ENCODE measurements at regions not wholly inside any gene's neighbourhood (a gene's known extent, or its start where the extent isn't known, plus 50 kb on each side); places are given as distances from the start of the nearest gene placed in this dataset.

GRCh38 chr7:26458466-26459145 lies 166.9 kb downstream of the SNX10 start:
- intact Hi-C loops (cut with micrococcal nuclease): no loop called here

- intact Hi-C loops (cut with micrococcal nuclease): no loop called here
Observed at GRCh38 chr7:26459540-26460193, 168.0 kb downstream of the SNX10 start.

- intact Hi-C loops (cut with micrococcal nuclease): no loop called here
Observed at GRCh38 chr7:26460351-26461085, 168.9 kb downstream of the SNX10 start.

- intact Hi-C loops (cut with micrococcal nuclease): no loop called here
Observed at GRCh38 chr7:26461518-26461917, 169.9 kb downstream of the SNX10 start.

GRCh38 chr7:26466007-26466406 lies 174.3 kb downstream of the SNX10 start:
- intact Hi-C loops (cut with micrococcal nuclease): no loop called here

- intact Hi-C loops (cut with micrococcal nuclease): no loop called here
Observed at GRCh38 chr7:26467104-26467503, 175.4 kb downstream of the SNX10 start.

- intact Hi-C loops (cut with micrococcal nuclease): no loop called here
Observed at GRCh38 chr7:26467541-26467940, 175.9 kb downstream of the SNX10 start.

- intact Hi-C loops (cut with micrococcal nuclease): no loop called here
Observed at GRCh38 chr7:26468625-26469024, 177.0 kb downstream of the SNX10 start.

- intact Hi-C loops (cut with micrococcal nuclease): no loop called here
Observed at GRCh38 chr7:26469188-26469587, 177.5 kb downstream of the SNX10 start.

- intact Hi-C loops (cut with micrococcal nuclease): no loop called here
Observed at GRCh38 chr7:26470691-26471090, 179.0 kb downstream of the SNX10 start.

- intact Hi-C loops (cut with micrococcal nuclease): no loop called here
Observed at GRCh38 chr7:26471306-26472075, 179.8 kb downstream of the SNX10 start.

- intact Hi-C loops (cut with micrococcal nuclease): no loop called here
Observed at GRCh38 chr7:26472971-26473370, 181.3 kb downstream of the SNX10 start.

- intact Hi-C loops (cut with micrococcal nuclease): no loop called here
Observed at GRCh38 chr7:26476271-26476670, 184.6 kb downstream of the SNX10 start.

GRCh38 chr7:26477381-26477990 lies 185.8 kb downstream of the SNX10 start:
- intact Hi-C loops (cut with micrococcal nuclease): no loop called here

GRCh38 chr7:26478550-26478949 lies 186.9 kb downstream of the SNX10 start:
- intact Hi-C loops (cut with micrococcal nuclease): no loop called here

GRCh38 chr7:26479581-26479980 lies 187.9 kb downstream of the SNX10 start:
- intact Hi-C loops (cut with micrococcal nuclease): no loop called here

- intact Hi-C loops (cut with micrococcal nuclease): no loop called here
Observed at GRCh38 chr7:26480156-26480555, 188.5 kb downstream of the SNX10 start.

GRCh38 chr7:26482927-26483326 lies 191.3 kb downstream of the SNX10 start:
- intact Hi-C loops (cut with micrococcal nuclease): no loop called here

- intact Hi-C loops (cut with micrococcal nuclease): no loop called here
Observed at GRCh38 chr7:26483843-26484242, 192.2 kb downstream of the SNX10 start.

- intact Hi-C loops (cut with micrococcal nuclease): no loop called here
Observed at GRCh38 chr7:26485367-26485934, 193.8 kb downstream of the SNX10 start.

- intact Hi-C loops (cut with micrococcal nuclease): no loop called here
Observed at GRCh38 chr7:26486153-26486552, 194.5 kb downstream of the SNX10 start.

All from T-helper 1 cell treated with Interleukin-12 subunit alpha and Interleukin-12 subunit beta and Interleukin-4 antibody, amounts not matched to agents 30 ng/mL and 1 ng/mL, for 36 hours (primary cell).